Activated CD4-positive, alpha-beta T cell treated with anti-CD3 and anti-CD28 coated beads for 36 hours (primary cell): ENCODE measurements at regions not wholly inside any gene's neighbourhood (a gene's known extent, or its start where the extent isn't known, plus 50 kb on each side); places are given as distances from the start of the nearest gene placed in this dataset.

ENCODE experiments used
- ATAC-seq: fragments of 200-7000 bp; cut with Tn5 transposase; one replicate; pipeline ENCODE4 v1.10.0; 2021; ENCODE audit warnings: mild to moderate bottlenecking, moderate library complexity
- CTCF ChIA-PET: fragments of 350-600 bp; sonication (Branson Sonifier 250); formaldehyde crosslinking; loops from one replicate; lab custom pipeline; 2021; ENCODE audit warnings: antibody characterized with exemption; lab: Charles Lee
- POLR2A ChIA-PET: fragments of 350-600 bp; sonication (Branson Sonifier 250); formaldehyde crosslinking; loops from one replicate; lab custom pipeline; 2021; ENCODE audit warnings: antibody characterized with exemption, inconsistent platforms; lab: Charles Lee
- DNase-seq: peaks from one replicate; pipeline ENCODE4 v3.0.0-alpha.2; 2020
- H3K27ac Mint-ChIP-seq: one replicate; pipeline ENCODE4 v1.8.0; 2021; ENCODE audit warnings: mixed read lengths
- H3K27me3 Mint-ChIP-seq: one replicate; pipeline ENCODE4 v1.8.0; 2021; ENCODE audit warnings: mixed read lengths
- H3K36me3 Mint-ChIP-seq: one replicate; pipeline ENCODE4 v1.8.0; 2021; ENCODE audit warnings: low read depth, mixed read lengths
- H3K4me1 Mint-ChIP-seq: one replicate; pipeline ENCODE4 v1.8.0; 2021; ENCODE audit warnings: mixed read lengths
- H3K4me3 Mint-ChIP-seq: one replicate; pipeline ENCODE4 v1.8.0; 2021; ENCODE audit warnings: mild to moderate bottlenecking, moderate library complexity, mixed read lengths
- H3K9me3 Mint-ChIP-seq: one replicate; pipeline ENCODE4 v1.8.0; 2021; ENCODE audit warnings: low read depth, mixed read lengths
- intact Hi-C, 2 experiments: fragments of 100-400 bp; cut with DNase I in 1 of 2; cut with micrococcal nuclease in 1 of 2; formaldehyde crosslinking; loops; one replicate each; pipeline versions ENCODE4 v1.14.2 to v1.15.1; 2022 to 2024; cut with DNase I, micrococcal nuclease

DNA sequence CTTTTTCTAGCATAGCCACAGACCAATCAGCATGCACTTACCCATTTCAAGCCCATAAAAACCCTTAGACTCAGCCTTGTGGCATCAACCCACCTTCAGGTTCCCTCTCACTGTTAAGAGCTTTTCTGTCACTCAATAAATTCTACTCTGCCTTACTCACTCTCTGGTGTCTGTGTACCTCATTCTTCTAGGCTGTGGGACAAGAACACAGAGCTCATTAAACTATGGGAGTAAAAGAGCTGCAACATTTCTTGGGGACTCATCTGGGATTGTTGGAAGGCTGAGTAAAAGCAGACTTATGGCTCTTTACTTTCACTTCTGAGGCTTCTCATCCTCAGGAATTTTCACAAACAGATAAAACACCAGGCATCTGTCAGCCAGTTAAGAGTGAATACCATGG lies 879.3 kb downstream of the ROBO2 start:
- H3K36me3 Mint-ChIP-seq = no peaks in the 10 kb centered on the region
- no peaks in the 10 kb centered on the region for H3K4me1 Mint-ChIP-seq
- peaks cover 5% of the 10 kb centered on the region for H3K9me3 Mint-ChIP-seq
- CTCF ChIA-PET = no interaction called here
- intact Hi-C loops = no loop called here
- no peaks in the 10 kb centered on the region for H3K27me3 Mint-ChIP-seq
- POLR2A ChIA-PET = no interaction called here
- H3K27ac Mint-ChIP-seq = no peak overlapping the region
- no peak for ATAC-seq
- no peak for DNase-seq
- H3K4me3 Mint-ChIP-seq = no peak overlapping the region

DNA sequence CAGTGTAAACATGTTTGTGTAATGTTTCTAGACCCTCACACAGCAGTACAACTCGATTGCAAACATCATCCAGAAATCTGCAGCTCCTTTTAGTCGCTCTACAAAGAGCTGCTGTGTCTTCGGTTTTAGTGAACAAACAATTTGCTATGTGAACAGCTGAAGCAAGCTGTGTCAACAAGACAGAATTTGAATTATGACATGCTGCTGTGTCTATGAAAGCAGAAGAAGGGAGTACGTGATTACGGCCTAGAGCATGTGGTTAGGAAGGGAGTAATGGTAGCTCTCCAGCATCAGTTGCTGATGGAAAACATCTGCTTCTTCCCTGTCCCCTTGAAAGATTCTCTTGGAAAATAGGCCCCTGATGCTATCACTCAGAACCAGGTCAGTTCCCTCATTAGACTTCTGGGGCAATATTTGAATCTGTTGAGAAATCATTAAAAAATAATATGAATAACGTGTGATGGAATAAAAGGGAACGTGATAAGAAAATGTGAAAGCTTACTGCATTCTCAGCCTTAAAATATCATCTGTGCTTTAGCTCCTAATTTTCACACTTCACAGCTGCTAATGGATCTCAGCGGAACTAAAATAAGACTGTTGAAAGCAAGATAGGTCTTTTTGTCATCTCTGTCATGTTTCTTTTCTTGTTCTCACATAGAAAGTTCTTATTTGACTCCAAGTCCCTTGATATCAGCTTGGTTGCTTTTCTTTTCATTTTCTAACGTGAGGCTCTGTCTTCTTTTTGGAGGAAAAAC lies 891.5 kb downstream of the ROBO2 start:
- intact Hi-C loops = no loop called here
- CTCF ChIA-PET = interaction anchor here (0.9 kb wide), 1 partner anchor 14 kb away, joined by 4 read pairs; no protein-coding TSS in a partner anchor
- no peak for DNase-seq
- Mint-ChIP-seq H3K4me3 (no peak overlapping the region), H3K9me3 (peaks cover 2% of the 10 kb centered on the region), H3K36me3 (no peaks in the 10 kb centered on the region), H3K27ac (no peak overlapping the region), H3K27me3 (no peaks in the 10 kb centered on the region), H3K4me1 (no peaks in the 10 kb centered on the region)
- no peak for ATAC-seq
- POLR2A ChIA-PET = no interaction called here

DNA sequence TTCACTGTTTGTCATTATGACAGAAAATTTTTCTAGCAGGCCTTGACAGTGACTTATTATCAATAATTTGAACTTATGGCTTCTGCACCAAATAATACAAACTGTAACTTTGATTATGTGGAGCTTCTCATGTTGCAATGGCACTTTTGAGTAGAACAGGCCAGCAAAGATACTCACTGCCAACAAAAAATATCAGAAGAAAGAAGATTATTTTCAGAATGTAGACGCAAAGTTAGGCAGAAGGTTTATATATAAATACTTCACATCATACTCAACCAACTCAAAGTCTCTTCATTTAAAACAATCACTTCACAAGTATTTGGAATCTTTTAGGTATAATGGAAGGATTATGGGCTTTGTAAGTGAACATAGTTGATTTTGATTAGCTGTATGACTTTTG lies 893.0 kb downstream of the ROBO2 start:
- intact Hi-C loops = no loop called here
- ChIA-PET CTCF (no interaction called here), POLR2A (no interaction called here)
- Mint-ChIP-seq H3K4me1 (no peaks in the 10 kb centered on the region), H3K27me3 (no peaks in the 10 kb centered on the region), H3K36me3 (no peaks in the 10 kb centered on the region), H3K4me3 (no peak overlapping the region), H3K27ac (no peak overlapping the region), H3K9me3 (peaks cover 2% of the 10 kb centered on the region)
- DNase-seq (no peak), ATAC-seq (no peak)

DNA sequence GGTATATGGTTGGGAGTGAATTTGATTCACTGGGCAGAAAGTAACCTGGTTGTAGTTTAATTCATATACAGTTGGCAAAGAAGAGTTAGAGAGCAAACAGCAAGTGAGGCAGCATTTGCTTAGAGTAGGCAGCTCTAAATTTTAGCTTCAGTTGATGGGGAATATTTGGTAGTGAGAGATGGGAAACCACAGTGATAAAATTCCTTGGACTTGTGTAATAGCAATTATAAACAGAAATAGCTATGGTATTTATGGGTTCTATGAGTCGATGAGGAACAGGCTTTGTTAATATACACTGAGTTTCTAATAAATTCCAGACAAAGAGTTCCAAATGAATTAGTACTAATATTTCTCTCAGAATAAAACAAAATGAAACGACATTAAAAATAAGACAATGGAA lies 894.0 kb downstream of the ROBO2 start:
- DNase-seq = no peak
- no peak for ATAC-seq
- Mint-ChIP-seq H3K27me3 (no peaks in the 10 kb centered on the region), H3K9me3 (peaks cover 2% of the 10 kb centered on the region), H3K4me1 (no peaks in the 10 kb centered on the region), H3K4me3 (no peak overlapping the region), H3K36me3 (no peaks in the 10 kb centered on the region), H3K27ac (no peak overlapping the region)
- intact Hi-C loops = no loop called here
- ChIA-PET CTCF (no interaction called here), POLR2A (no interaction called here)

DNA sequence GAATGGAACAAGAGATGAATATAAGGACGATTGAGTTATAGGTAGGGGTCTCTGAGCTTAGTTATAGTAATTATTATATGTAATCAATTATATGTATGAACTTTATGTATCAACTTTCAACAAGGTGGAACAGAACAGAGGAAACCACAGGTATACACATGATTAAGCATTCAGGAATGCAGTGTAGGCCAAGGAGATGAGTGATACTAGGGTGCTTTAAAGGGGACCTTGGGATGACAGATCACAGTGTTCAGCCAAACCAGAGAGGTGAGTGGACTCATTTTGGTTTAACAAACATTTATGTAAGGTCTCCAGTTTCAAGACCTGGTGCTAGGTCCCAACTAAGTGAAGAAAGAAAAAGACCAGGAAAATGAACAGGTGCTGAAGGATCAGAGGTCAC lies 895.5 kb downstream of the ROBO2 start:
- CTCF ChIA-PET = no interaction called here
- DNase-seq = no peak
- H3K36me3 Mint-ChIP-seq = no peaks in the 10 kb centered on the region

DNA sequence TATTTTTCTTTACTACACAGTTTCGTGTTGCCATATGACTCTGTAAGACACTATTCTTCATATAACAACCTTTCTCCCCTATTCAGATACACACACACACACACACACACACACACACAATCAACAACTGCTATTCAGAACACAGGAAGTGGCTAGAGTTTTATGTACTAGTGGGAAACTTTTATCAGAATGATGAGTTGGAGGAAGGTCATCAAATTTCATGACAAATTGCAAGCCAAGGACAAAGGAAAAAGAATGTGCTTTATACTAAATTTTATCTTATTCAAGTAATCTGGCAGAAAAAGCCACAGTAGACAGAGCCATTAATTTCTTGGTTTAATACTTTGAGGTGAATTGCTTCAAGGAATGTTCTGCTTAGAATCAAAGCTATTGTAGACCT lies 899.8 kb downstream of the ROBO2 start:
- CTCF ChIA-PET = no interaction called here
- DNase-seq (no peak), ATAC-seq (no peak)
- Mint-ChIP-seq H3K36me3 (no peaks in the 10 kb centered on the region), H3K4me1 (no peaks in the 10 kb centered on the region), H3K27me3 (no peaks in the 10 kb centered on the region), H3K4me3 (no peak overlapping the region), H3K9me3 (peaks cover 2% of the 10 kb centered on the region), H3K27ac (no peak overlapping the region)
- intact Hi-C loops = no loop called here
- POLR2A ChIA-PET = no interaction called here

More for the DNA sequence above, 895.5 kb downstream of the ROBO2 start:
- intact Hi-C loops = no loop called here
- POLR2A ChIA-PET = no interaction called here
- no peak overlapping the region for H3K27ac Mint-ChIP-seq
- H3K4me3 Mint-ChIP-seq = no peak overlapping the region
- H3K4me1 Mint-ChIP-seq = no peaks in the 10 kb centered on the region
- no peak for ATAC-seq
- H3K9me3 Mint-ChIP-seq = peaks cover 2% of the 10 kb centered on the region
- no peaks in the 10 kb centered on the region for H3K27me3 Mint-ChIP-seq

DNA sequence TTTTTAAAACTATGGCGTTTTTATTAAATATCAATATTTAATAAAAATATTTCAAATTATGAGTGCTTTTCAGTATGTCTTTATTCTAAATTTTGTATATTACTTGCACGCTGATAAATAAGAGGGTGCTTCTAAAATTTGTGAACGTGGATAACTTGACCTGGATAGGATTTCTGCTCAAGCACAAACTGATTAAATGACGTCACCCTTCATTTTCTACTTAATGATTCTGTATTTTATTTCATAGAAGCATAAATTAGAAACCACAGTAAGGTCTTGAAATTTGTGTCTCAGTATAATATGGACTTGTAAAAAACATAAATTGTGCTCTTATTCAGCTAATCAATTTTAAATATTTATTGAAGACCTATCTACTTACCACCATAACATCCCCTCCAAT lies 903.7 kb downstream of the ROBO2 start:
- ChIA-PET POLR2A (no interaction called here), CTCF (no interaction called here)
- Mint-ChIP-seq H3K9me3 (peaks cover 12% of the 10 kb centered on the region), H3K27me3 (no peaks in the 10 kb centered on the region), H3K27ac (no peak overlapping the region), H3K4me1 (no peaks in the 10 kb centered on the region), H3K36me3 (no peaks in the 10 kb centered on the region), H3K4me3 (no peak overlapping the region)
- ATAC-seq = no peak
- intact Hi-C loops = no loop called here
- no peak for DNase-seq

DNA sequence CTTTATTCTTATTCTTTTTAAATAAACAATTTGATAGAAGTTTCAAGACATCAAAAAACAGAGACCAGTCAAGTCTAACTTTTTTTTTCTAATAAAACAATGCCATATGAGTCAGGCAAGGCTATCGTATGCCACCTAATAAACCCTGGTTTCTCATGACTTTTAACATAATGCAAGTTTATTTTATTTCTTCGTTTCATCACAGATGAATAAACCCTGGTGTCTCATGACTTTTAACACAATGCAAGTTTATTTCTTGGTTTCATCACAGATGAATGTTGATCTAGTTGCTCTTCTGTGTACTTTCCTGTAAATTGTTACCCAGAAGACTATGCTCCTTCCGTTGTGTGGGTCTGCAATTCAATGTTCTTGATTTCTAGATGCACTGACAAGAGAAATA lies 905.4 kb downstream of the ROBO2 start:
- no peaks in the 10 kb centered on the region for H3K4me1 Mint-ChIP-seq
- intact Hi-C loops = no loop called here
- H3K36me3 Mint-ChIP-seq = no peaks in the 10 kb centered on the region
- DNase-seq (no peak), ATAC-seq (no peak)
- no peaks in the 10 kb centered on the region for H3K27me3 Mint-ChIP-seq
- H3K27ac Mint-ChIP-seq = no peak overlapping the region
- POLR2A ChIA-PET = no interaction called here
- H3K9me3 Mint-ChIP-seq = peaks cover 21% of the 10 kb centered on the region
- CTCF ChIA-PET = no interaction called here
- H3K4me3 Mint-ChIP-seq = no peak overlapping the region

DNA sequence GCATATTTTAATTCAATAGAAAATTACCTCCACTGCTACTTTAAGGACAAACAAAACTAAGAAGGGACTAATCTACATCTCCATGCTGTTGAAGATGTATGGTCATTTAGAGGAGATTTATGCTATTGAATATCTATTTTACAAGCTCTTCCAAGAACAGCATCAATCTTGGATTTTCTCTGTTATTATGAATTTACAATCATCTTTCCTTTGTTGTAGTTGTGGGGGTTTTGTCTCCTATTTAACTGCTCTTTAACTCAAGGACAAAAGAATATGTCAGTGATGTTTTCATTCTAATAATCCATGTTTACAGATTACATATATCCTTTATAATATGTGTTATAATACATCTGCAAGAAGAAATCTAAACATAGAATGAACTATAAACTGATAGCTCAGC lies 907.8 kb downstream of the ROBO2 start:
- no peak for ATAC-seq
- ChIA-PET POLR2A (no interaction called here), CTCF (no interaction called here)
- DNase-seq = no peak
- no peak overlapping the region for H3K4me3 Mint-ChIP-seq
- H3K36me3 Mint-ChIP-seq = no peaks in the 10 kb centered on the region
- intact Hi-C loops = no loop called here
- no peaks in the 10 kb centered on the region for H3K27me3 Mint-ChIP-seq
- H3K9me3 Mint-ChIP-seq = peaks cover 19% of the 10 kb centered on the region
- H3K4me1 Mint-ChIP-seq = no peaks in the 10 kb centered on the region
- H3K27ac Mint-ChIP-seq = no peak overlapping the region

DNA sequence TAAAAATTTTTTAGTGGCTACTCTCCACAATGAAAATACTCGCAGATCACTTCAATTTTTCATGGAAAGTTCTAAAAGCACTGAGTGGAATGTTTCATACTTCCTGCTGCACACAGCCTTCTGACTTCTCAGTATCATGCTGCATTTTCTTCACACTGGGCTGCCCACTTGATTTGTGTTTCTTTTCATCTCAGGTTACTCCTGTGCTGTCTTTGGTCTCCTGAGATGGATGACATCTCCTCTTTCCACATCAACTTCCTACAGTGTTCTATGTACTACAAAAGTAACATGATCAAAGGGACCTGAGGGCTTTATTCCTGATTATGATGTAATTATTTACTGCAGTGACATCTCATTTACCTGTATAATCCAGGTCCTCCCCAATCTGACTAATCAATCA lies 927.7 kb downstream of the ROBO2 start:
- intact Hi-C loops = no loop called here
- CTCF ChIA-PET = no interaction called here
- ATAC-seq (no peak), DNase-seq (no peak)
- peaks cover 13% of the 10 kb centered on the region for H3K9me3 Mint-ChIP-seq
- no peak overlapping the region for H3K4me3 Mint-ChIP-seq
- no peaks in the 10 kb centered on the region for H3K4me1 Mint-ChIP-seq
- H3K36me3 Mint-ChIP-seq = no peaks in the 10 kb centered on the region
- POLR2A ChIA-PET = no interaction called here
- no peaks in the 10 kb centered on the region for H3K27me3 Mint-ChIP-seq
- H3K27ac Mint-ChIP-seq = no peak overlapping the region

DNA sequence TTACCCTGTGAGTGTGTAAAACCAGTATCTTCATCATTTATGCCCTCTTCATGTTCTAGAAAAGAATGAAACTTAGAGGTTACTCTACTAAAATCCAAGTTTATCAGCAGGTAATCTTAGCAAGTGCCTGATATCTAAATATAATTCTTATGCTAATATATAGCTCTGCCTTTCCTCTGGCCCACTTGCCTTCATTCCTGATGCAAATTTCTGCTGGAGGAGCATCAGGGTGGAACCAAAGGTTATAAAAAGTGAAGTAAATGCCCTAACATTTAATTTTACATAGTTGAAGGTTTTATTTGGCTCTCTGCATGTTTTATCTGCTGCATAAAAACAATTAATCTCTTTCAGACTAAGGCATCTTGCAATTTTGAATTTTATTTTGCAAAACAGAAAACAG lies 936.2 kb downstream of the ROBO2 start:
- Mint-ChIP-seq H3K36me3 (no peaks in the 10 kb centered on the region), H3K27me3 (no peaks in the 10 kb centered on the region), H3K9me3 (peaks cover 5% of the 10 kb centered on the region), H3K27ac (no peak overlapping the region), H3K4me1 (no peaks in the 10 kb centered on the region), H3K4me3 (no peak overlapping the region)
- ATAC-seq (no peak), DNase-seq (no peak)
- intact Hi-C loops = no loop called here
- ChIA-PET CTCF (no interaction called here), POLR2A (no interaction called here)

DNA sequence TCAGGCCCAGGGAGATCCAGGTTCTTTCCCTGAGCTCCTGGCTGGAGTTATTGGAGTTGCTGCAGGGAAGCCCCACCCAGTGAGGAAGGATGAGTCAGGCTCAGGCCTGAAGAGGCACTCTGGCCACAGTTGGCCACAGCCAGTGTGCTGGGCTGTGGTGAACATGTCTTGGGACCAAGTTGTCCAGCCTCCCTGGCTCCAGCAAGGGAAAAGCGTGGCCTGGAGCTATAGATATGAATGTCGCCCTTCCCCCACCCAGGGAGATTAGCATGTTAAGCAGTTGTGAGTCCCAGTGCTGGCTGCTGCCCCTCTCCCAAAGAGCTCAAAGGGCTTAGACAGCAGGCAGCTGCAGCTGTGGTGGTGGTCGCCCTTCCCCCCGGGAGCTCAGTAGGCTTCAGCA lies 963.2 kb downstream of the ROBO2 start:
- ATAC-seq (no peak), DNase-seq (no peak)
- no peak overlapping the region for H3K4me3 Mint-ChIP-seq
- ChIA-PET CTCF (no interaction called here), POLR2A (interaction anchor here (0.6 kb wide), 1 partner anchor 1523 kb away, joined by 3 read pairs; no protein-coding TSS in a partner anchor)
- no peaks in the 10 kb centered on the region for H3K36me3 Mint-ChIP-seq
- H3K4me1 Mint-ChIP-seq = no peaks in the 10 kb centered on the region
- no peak overlapping the region for H3K27ac Mint-ChIP-seq
- peaks cover 26% of the 10 kb centered on the region for H3K9me3 Mint-ChIP-seq
- intact Hi-C loops = no loop called here
- no peaks in the 10 kb centered on the region for H3K27me3 Mint-ChIP-seq
